LNCaP clone FGC (cell line): ENCODE measurements at regions not wholly inside any gene's neighbourhood (a gene's known extent, or its start where the extent isn't known, plus 50 kb on each side); places are given as distances from the start of the nearest gene placed in this dataset.

Experiments
- DNase-seq: peaks from one replicate; pipeline ENCODE4 v3.0.0-alpha.2; 2011; ENCODE audit warnings: low read depth
- H3K4me3 ChIP-seq: 2 replicates; pipeline ENCODE4 v1.5.1; 2011; ENCODE audit warnings: mild to moderate bottlenecking, low read depth, low read length, control low read depth
- TF ChIP-seq, protein P1 (sequence below): IDR thresholded peaks from 2 replicates; pipeline ENCODE4 v1.5.1; 2012; ENCODE audit warnings: mild to moderate bottlenecking; ENCODE audit not compliant: control insufficient read depth, insufficient read depth; ENCODE audit errors: extremely low read depth

DNA sequence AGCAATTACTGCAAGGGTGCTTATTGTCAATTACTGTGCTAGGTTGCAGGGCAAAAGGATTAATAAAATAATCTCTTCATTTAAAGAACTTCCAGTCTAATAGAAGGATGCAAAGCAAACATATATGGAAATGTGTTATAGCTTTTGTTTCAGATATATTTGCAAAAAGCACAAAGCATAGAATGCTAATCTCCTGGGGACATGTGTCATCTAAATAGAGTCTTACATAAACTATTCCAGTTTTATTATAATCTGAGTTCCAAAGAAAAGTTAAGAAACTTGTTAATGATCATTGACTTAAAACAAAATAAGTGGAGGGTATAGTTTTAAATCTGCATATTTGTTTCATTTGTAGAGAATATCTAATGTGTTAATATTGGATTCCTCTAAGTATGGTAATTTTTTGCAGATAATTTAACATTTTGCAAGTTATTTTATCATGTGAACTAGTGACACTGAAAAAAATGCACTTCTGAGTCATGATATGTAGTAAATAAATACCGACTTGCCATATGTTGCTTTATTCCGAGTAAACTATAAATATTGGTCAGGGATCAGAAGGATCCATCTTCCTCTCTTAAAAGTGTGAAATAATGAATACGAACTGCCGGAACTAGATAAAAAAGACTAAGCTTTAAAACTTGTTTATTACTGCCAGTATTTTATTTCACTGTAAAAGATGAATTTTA lies 231.9 kb upstream of the FAT4 start:
- no peak for DNase-seq
- TF ChIP-seq, protein P1, sequence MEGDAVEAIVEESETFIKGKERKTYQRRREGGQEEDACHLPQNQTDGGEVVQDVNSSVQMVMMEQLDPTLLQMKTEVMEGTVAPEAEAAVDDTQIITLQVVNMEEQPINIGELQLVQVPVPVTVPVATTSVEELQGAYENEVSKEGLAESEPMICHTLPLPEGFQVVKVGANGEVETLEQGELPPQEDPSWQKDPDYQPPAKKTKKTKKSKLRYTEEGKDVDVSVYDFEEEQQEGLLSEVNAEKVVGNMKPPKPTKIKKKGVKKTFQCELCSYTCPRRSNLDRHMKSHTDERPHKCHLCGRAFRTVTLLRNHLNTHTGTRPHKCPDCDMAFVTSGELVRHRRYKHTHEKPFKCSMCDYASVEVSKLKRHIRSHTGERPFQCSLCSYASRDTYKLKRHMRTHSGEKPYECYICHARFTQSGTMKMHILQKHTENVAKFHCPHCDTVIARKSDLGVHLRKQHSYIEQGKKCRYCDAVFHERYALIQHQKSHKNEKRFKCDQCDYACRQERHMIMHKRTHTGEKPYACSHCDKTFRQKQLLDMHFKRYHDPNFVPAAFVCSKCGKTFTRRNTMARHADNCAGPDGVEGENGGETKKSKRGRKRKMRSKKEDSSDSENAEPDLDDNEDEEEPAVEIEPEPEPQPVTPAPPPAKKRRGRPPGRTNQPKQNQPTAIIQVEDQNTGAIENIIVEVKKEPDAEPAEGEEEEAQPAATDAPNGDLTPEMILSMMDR, result no peak
- no peak overlapping the region for H3K4me3 ChIP-seq

DNA sequence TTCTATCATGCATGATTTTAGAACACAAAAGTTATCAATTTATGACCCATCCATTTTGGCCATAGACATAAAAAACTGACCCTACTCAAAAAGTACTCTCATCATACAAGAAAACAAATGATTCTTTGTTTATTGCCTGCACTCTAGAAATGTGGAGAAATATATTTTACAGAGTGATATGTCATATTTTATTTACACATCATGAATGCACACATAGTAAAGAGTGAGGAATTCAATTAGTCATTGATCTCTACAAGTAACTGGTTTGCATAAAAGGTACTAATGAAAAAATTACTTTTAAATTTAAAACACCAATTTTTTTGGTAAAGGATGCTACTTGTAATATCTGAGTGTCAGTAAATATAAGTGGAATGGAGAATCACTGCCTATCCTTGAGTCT lies 242.5 kb upstream of the FAT4 start:
- no peak for DNase-seq
- H3K4me3 ChIP-seq, result no peak overlapping the region
- TF ChIP-seq, protein P1, result no peak

GRCh38 chr4:125070861-125071260 lies 243.9 kb upstream of the FAT4 start:
- H3K4me3 ChIP-seq, result no peak overlapping the region
- no peak for DNase-seq
- TF ChIP-seq, protein P1, result peak; percentile 25; the same call in 1 of the 2 replicates

DNA sequence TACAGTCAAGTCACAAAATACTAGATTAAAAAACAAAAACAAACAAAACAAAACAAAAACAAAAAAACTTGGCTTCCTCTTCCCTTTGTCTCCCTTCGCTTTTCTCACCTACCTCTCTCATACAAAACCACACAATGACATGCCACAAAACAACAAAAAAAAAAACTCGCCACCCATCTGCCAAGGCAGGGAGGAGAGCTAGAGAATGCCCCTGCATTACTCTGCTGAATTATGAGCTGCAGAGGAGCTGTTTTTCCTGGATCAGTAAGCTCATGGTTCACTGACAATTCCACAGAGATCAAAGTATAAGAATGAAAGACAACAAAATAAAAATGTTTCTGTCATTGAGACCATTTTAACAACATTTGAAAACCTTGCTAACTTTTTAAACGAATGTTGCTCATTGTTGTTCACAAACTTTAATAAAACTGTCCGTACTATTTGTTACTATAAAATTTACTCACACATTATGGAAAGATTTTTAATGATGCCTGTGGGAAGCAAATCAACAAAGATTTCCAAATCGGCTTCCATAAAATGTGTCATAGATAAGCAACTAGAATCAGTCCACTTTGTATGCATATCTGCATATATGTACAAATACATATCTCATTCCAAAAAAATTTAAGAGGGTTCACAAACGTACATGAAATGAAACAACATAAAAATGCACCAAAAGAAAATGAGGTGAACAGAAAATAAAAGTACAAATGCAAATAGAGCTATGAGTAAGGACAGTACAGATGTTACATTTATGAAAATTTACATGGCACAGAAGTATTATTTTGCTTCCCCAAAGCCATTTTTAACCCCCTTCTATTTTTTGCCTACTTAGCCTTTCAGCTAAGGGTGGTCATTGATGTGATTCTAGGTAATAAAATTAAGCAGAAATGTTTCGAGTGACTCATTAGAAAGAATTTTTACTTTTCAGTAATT lies 252.4 kb upstream of the FAT4 start:
- DNase-seq, result peak; percentile 40
- TF ChIP-seq, protein P1, result no peak
- no peak overlapping the region for H3K4me3 ChIP-seq

GRCh38 chr4:125060376-125060775 lies 254.4 kb upstream of the FAT4 start:
- no peak overlapping the region for H3K4me3 ChIP-seq
- no peak for DNase-seq
- TF ChIP-seq, protein P1, result no peak

- no peak for DNase-seq
- TF ChIP-seq, protein P1, result no peak
- no peak overlapping the region for H3K4me3 ChIP-seq
Observed at GRCh38 chr4:125049711-125050110, 265.0 kb upstream of the FAT4 start.

DNA sequence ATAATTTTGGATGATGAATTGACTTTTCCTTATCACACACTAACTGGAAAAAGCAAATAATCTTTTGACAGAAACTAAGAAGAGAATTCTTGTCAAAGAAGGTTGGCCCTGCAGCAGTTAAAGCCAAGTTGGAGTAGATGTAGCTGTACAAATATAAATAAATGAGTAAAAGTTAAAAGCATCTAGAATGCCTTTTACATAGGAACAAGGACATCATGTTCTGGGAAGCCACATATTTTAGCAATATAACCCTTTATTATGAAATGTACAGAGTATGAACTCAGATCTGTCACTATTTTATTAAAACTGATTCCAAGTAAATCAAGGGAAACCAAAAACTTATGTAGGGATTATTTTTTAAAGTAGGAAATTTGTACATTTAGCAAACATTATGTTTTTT lies 269.4 kb upstream of the FAT4 start:
- no peak overlapping the region for H3K4me3 ChIP-seq
- DNase-seq, result no peak
- TF ChIP-seq, protein P1, result no peak
